ENCODE measurements at regions not wholly inside any gene's neighbourhood (a gene's known extent, or its start where the extent isn't known, plus 50 kb on each side); places are given as distances from the start of the nearest gene placed in this dataset.
A peak's percentile ranks its signal among the peaks of the same experiment; 100 is the strongest.

GRCh38 chr6:40823917-40824891 lies 214.8 kb downstream of the UNC5CL start:
- DNase-seq: peak in 1 of 2 experiments; percentile 39

- DNase-seq: no peak
These were observed 216.4 kb downstream of the UNC5CL start for GRCh38 chr6:40822619-40823018.

GRCh38 chr6:40819182-40819834 lies 219.7 kb downstream of the UNC5CL start:
- no peak for DNase-seq

- DNase-seq: no peak
These were observed 221.7 kb downstream of the UNC5CL start for GRCh38 chr6:40817369-40817768.

- DNase-seq: no peak
These were observed 222.4 kb downstream of the UNC5CL start for GRCh38 chr6:40816601-40817000.

GRCh38 chr6:40815731-40816130 lies 223.3 kb downstream of the UNC5CL start:
- no peak for DNase-seq

GRCh38 chr6:40810171-40810570 lies 223.0 kb upstream of the LRFN2 start:
- no peak for DNase-seq

GRCh38 chr6:40809627-40810026 lies 222.5 kb upstream of the LRFN2 start:
- no peak for DNase-seq

GRCh38 chr6:40807484-40807883 lies 220.3 kb upstream of the LRFN2 start:
- DNase-seq: no peak

GRCh38 chr6:40806256-40806864 lies 219.2 kb upstream of the LRFN2 start:
- DNase-seq: no peak

GRCh38 chr6:40805336-40805735 lies 218.2 kb upstream of the LRFN2 start:
- DNase-seq: no peak

GRCh38 chr6:40804905-40805304 lies 217.7 kb upstream of the LRFN2 start:
- no peak for DNase-seq

- no peak for DNase-seq
These were observed 216.9 kb upstream of the LRFN2 start for GRCh38 chr6:40803897-40804702.

GRCh38 chr6:40802481-40802880 lies 215.3 kb upstream of the LRFN2 start:
- no peak for DNase-seq

GRCh38 chr6:40799296-40800140 lies 212.4 kb upstream of the LRFN2 start:
- DNase-seq: no peak

GRCh38 chr6:40798069-40798770 lies 211.1 kb upstream of the LRFN2 start:
- DNase-seq: no peak

GRCh38 chr6:40796260-40797221 lies 209.4 kb upstream of the LRFN2 start:
- DNase-seq: no peak

GRCh38 chr6:40794586-40794985 lies 207.4 kb upstream of the LRFN2 start:
- DNase-seq: no peak

- DNase-seq: no peak
These were observed 205.0 kb upstream of the LRFN2 start for GRCh38 chr6:40792183-40792582.

GRCh38 chr6:40791004-40791403 lies 203.8 kb upstream of the LRFN2 start:
- DNase-seq: peak in 1 of 2 experiments; percentile 18
